ENCODE measurements at regions not wholly inside any gene's neighbourhood (a gene's known extent, or its start where the extent isn't known, plus 50 kb on each side); places are given as distances from the start of the nearest gene placed in this dataset.

- TF ChIP-seq CTCF (IDR thresholded peaks at IDR 0.05) (no peak), POLR2A (IDR thresholded peaks at IDR 0.05) (no peak)
These were observed 217.0 kb upstream of the DTNA start for GRCh38 chr18:34493099-34493544.
